GM23248 (cell line): ENCODE measurements at regions not wholly inside any gene's neighbourhood (a gene's known extent, or its start where the extent isn't known, plus 50 kb on each side); places are given as distances from the start of the nearest gene placed in this dataset.

Experiments
- DNase-seq: peaks from one replicate; pipeline ENCODE4 v3.0.0-alpha.2; 2015
- H2AFZ ChIP-seq: fragments of 200-600 bp; sonication (generic); 2 replicates; pipeline ENCODE4 v1.6.1; 2016; ENCODE audit warnings: antibody characterized with exemption
- H3F3A ChIP-seq: fragments of 200-600 bp; sonication (generic); 2 replicates; pipeline ENCODE4 v1.6.1; 2016; ENCODE audit warnings: mild to moderate bottlenecking, antibody characterized with exemption, mixed run types; ENCODE audit not compliant: insufficient read depth
- H3K27ac ChIP-seq: fragments of 200-600 bp; sonication (generic); 2 replicates; pipeline ENCODE4 v1.5.1; 2016; ENCODE audit warnings: mild to moderate bottlenecking
- H3K27me3 ChIP-seq: fragments of 200-600 bp; sonication (generic); replicated peaks from 2 replicates; pipeline ENCODE4 v1.6.1; 2016; ENCODE audit warnings: mild to moderate bottlenecking; ENCODE audit not compliant: insufficient read depth
- H3K36me3 ChIP-seq: fragments of 200-600 bp; sonication (generic); 2 replicates; pipeline ENCODE4 v1.6.1; 2016; ENCODE audit warnings: low read depth, mild to moderate bottlenecking
- H3K4me1 ChIP-seq: fragments of 200-600 bp; sonication (generic); 2 replicates; pipeline ENCODE4 v1.6.1; 2016; ENCODE audit warnings: mild to moderate bottlenecking; ENCODE audit not compliant: insufficient read depth
- H3K4me2 ChIP-seq: fragments of 200-600 bp; sonication (generic); one replicate; pipeline ENCODE4 v1.6.1; 2016; ENCODE audit warnings: mild to moderate bottlenecking; ENCODE audit not compliant: unreplicated experiment
- H3K4me3 ChIP-seq: fragments of 200-600 bp; sonication (generic); 2 replicates; pipeline ENCODE4 v1.5.1; 2016; ENCODE audit warnings: mild to moderate bottlenecking
- H3K79me2 ChIP-seq: fragments of 200-600 bp; sonication (generic); 2 replicates; pipeline ENCODE4 v1.6.1; 2016; ENCODE audit warnings: mild to moderate bottlenecking; ENCODE audit not compliant: insufficient read depth
- H3K9ac ChIP-seq: fragments of 200-600 bp; sonication (generic); 2 replicates; pipeline ENCODE4 v1.6.1; 2016; ENCODE audit warnings: mild to moderate bottlenecking
- H3K9me2 ChIP-seq: fragments of 200-600 bp; sonication (generic); 2 replicates; pipeline ENCODE4 v1.6.1; 2016; ENCODE audit warnings: mixed run types, mild to moderate bottlenecking, moderate library complexity; ENCODE audit not compliant: insufficient read depth
- H3K9me3 ChIP-seq: fragments of 200-600 bp; sonication (generic); one replicate; pipeline ENCODE4 v1.6.1; 2017; ENCODE audit warnings: low read depth
- H4K20me1 ChIP-seq: fragments of 200-600 bp; sonication (generic); 2 replicates; pipeline ENCODE4 v1.6.0; 2016; ENCODE audit not compliant: insufficient read depth
- EZH2 ChIP-seq: fragments of 200-600 bp; sonication (generic); IDR thresholded peaks from 2 replicates; pipeline ENCODE4 v1.6.1; 2018; ENCODE audit warnings: antibody characterized with exemption, mild to moderate bottlenecking; ENCODE audit not compliant: insufficient read depth, poor library complexity, severe bottlenecking
- EZH2phosphoT487 ChIP-seq: fragments of 200-600 bp; sonication (generic); IDR thresholded peaks from 2 replicates; pipeline ENCODE4 v1.6.1; 2018; ENCODE audit warnings: antibody characterized with exemption, moderate library complexity, mild to moderate bottlenecking, low read depth; ENCODE audit not compliant: insufficient read depth
- whole genome bisulfite sequencing, 2 experiments: methylation state at CpG; one replicate each; pipeline ENCODE4 v1.1.6; 2015 to 2017; ENCODE audit warnings: low lambda C conversion rate in 2 of 2, low coverage in 1 of 2; ENCODE audit errors: missing lambda C conversion rate in 2 of 2; 5-methylcytosine and 5-hydroxymethylcytosine counted together
- in situ Hi-C: fragments of 300-500 bp; cut with MboI; formaldehyde crosslinking; loops from 2 replicates; pipeline ENCODE4 v1.15.0; 2020

DNA sequence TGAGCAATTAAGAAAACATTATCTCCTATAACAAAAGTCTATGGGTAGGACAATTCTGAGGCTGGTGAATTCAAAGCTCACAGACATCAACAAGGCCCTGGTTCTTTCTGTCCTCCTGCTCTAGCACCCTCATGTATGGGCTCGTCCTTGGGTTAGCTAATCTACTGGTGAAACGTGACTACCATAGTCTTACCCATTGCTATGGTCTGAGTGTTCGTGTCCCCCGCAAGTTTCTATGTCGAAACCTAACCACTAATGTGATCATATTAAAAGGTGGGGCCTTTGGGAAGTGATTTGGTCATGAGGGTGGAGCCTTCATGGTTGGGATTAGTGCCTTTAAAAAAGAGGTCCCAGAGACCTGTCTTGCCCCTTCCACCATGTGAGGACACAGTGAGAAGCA lies 564.7 kb downstream of the TNS1 start:
- no peak overlapping the region for H2AFZ ChIP-seq
- H3K36me3 ChIP-seq: no peaks in the 10 kb centered on the region
- no peak overlapping the region for H3K27ac ChIP-seq
- in situ Hi-C loops: no loop called here
- H3K4me2 ChIP-seq: no peak overlapping the region
- no peaks in the 10 kb centered on the region for H3K9me2 ChIP-seq
- no peaks in the 10 kb centered on the region for H4K20me1 ChIP-seq
- DNase-seq: no peak
- 91 to 98% methylated on average over 5 of the region's 5 CpGs for WGBS, 2 experiments
- H3K79me2 ChIP-seq: no peaks in the 10 kb centered on the region
- TF ChIP-seq EZH2 (no peak), EZH2phosphoT487 (no peak)
- H3K27me3 ChIP-seq: no peaks in the 10 kb centered on the region
- no peaks in the 10 kb centered on the region for H3F3A ChIP-seq
- H3K9ac ChIP-seq: no peak overlapping the region
- no peak overlapping the region for H3K4me3 ChIP-seq
- no peaks in the 10 kb centered on the region for H3K9me3 ChIP-seq
- 0 out of 2 replicates have a peak, but pooled peaks cover 12% of the 10 kb centered on the region for H3K4me1 ChIP-seq

DNA sequence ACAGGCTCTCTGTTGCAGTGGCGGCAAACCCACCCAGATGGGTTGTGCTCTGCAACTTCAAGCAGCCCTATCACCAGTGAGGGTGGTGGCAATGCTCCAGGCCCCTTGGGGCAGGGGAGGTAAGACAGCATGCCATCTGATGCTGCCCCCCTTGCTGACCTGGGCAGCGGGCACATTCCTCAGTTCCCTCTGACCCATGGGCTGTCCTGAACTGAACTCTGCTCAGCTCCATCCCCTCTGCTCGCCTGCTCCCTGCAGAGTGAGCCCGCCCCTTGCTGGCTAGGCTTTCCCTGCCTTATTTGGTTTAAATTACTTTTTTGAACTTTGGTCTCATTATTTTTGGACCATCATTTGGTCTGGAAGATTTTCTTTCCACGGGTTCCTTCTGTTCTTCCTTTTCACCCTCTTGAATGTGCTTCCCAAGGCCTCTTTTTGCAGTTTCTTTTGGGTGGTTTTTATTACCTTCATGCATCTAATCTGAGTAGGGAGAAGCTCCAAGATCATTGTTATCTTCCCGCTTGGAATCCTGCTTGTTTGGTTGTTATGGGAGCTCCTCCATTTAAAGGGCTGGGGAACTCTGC lies 565.4 kb downstream of the TNS1 start:
- in situ Hi-C loops: no loop called here
- TF ChIP-seq EZH2phosphoT487 (no peak), EZH2 (no peak)
- Histone ChIP-seq H2AFZ (no peak overlapping the region), H3K79me2 (no peaks in the 10 kb centered on the region), H3K36me3 (no peaks in the 10 kb centered on the region), H3K27ac (no peak overlapping the region), H4K20me1 (no peaks in the 10 kb centered on the region), H3K9ac (no peak overlapping the region), H3K9me3 (no peaks in the 10 kb centered on the region), H3K27me3 (no peaks in the 10 kb centered on the region), H3K9me2 (no peaks in the 10 kb centered on the region), H3K4me1 (0 out of 2 replicates have a peak, but pooled peaks cover 12% of the 10 kb centered on the region), H3K4me2 (no peak overlapping the region), H3F3A (no peaks in the 10 kb centered on the region), H3K4me3 (no peak overlapping the region)
- DNase-seq: no peak
- 53 to 56% methylated on average over 6 of the region's 6 CpGs for WGBS, 2 experiments

DNA sequence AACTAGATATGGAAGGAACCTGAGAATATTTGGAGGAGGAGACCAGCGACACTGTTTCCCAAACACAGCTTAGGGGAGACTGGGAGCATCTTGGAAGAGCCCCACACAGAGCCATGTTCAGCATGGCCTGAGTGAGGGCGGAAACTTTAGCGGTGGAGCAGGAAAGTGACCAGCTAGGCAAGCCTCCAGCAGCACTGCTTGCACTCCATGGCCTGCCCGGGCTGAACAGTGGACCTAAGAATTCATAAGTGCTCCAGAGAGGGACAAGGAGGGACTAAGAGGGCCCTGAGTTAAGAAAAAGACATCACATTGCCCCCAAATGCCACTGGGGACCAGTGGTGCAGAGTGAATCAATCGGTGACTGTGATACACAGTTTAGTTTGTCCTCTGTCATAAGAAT lies 566.4 kb downstream of the TNS1 start:
- no peaks in the 10 kb centered on the region for H3K36me3 ChIP-seq
- no peak overlapping the region for H3K27ac ChIP-seq
- no peak overlapping the region for H2AFZ ChIP-seq
- no peaks in the 10 kb centered on the region for H3K9me3 ChIP-seq
- no peak overlapping the region for H3K4me2 ChIP-seq
- H3K4me3 ChIP-seq: no peak overlapping the region
- no peaks in the 10 kb centered on the region for H3K9me2 ChIP-seq
- in situ Hi-C loops: no loop called here
- no peaks in the 10 kb centered on the region for H3F3A ChIP-seq
- WGBS, 2 experiments: 43 to 48% methylated on average over 5 of the region's 5 CpGs
- TF ChIP-seq EZH2phosphoT487: no peak
- no peak for TF ChIP-seq EZH2
- no peak overlapping the region for H3K9ac ChIP-seq
- no peak for DNase-seq
- H4K20me1 ChIP-seq: no peaks in the 10 kb centered on the region
- H3K79me2 ChIP-seq: no peaks in the 10 kb centered on the region
- peaks cover 20% of the 10 kb centered on the region for H3K4me1 ChIP-seq
- H3K27me3 ChIP-seq: no peaks in the 10 kb centered on the region

DNA sequence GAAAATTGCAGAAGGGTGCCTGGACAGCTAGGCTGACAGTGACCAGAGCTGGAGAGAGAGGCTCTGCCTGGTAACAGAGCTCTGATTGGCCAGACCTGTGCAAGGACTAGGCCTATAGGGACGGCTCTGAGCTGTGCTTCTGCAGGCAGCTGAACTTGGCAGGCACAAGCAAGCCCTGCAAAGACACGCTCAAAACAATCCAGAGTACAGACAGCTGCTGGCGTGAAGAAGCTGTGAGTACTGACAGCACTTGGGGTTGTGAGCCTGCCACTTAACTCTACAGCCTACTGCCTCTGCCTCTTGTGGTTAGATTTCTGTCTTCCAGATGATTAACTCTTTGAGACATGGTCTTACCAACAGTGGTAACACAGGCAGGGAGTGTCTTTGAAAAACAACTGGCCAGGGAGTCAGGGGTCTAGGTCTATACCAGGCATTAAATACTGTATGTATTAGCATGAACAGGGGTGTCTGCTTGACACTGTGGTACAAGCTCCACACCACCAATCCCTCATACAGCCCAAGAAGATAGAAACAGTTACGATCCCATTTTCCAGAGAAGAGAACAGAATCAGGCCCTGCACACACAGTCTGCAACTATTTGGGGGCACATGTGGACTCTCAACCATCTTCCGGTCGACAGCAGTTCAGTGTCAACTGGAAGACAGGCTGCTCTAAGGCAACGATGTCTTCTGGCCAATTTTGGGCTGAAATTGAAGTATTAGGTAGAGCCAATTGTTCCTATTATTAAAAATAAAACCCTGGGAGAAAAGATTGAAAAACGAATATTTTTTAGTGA lies 568.4 kb downstream of the TNS1 start:
- Histone ChIP-seq H3K4me3 (no peak overlapping the region), H3K9me3 (no peaks in the 10 kb centered on the region), H3K9me2 (no peaks in the 10 kb centered on the region), H3K4me1 (peaks cover 40% of the 10 kb centered on the region), H3F3A (peaks cover 6% of the 10 kb centered on the region; the same call in 1 of the 2 replicates), H2AFZ (peak overlapping the region; percentile 52; the same call in 1 of the 2 replicates), H3K36me3 (no peaks in the 10 kb centered on the region), H3K79me2 (no peaks in the 10 kb centered on the region), H3K4me2 (no peak overlapping the region), H3K27me3 (no peaks in the 10 kb centered on the region), H3K9ac (no peak overlapping the region; the same call in 1 of the 2 replicates), H3K27ac (no peak overlapping the region), H4K20me1 (no peaks in the 10 kb centered on the region)
- DNase-seq: peak; percentile 97
- TF ChIP-seq EZH2: no peak
- in situ Hi-C loops: no loop called here
- WGBS, 2 experiments: 12% methylated on average over 8 of the region's 8 CpGs
